Stimulated activated CD4-positive, alpha-beta T cell treated with anti-CD3 and anti-CD28 coated beads, Interleukin-1b, Interleukin-23, amount 100 ng/mL, for 48 hours (primary cell): ENCODE measurements at regions not wholly inside any gene's neighbourhood (a gene's known extent, or its start where the extent isn't known, plus 50 kb on each side); places are given as distances from the start of the nearest gene placed in this dataset.

Experiments used
- DNase-seq: peaks from one replicate; pipeline ENCODE4 v3.0.0-alpha.2; 2020

- no peak for DNase-seq
These were observed 90.6 kb upstream of the PPP2R2D start for GRCh38 chr10:131810036-131810804.

- no peak for DNase-seq
These were observed 89.8 kb upstream of the PPP2R2D start for GRCh38 chr10:131810805-131811629.

GRCh38 chr10:131811630-131812403 is 89.0 kb upstream of the PPP2R2D start:
- no peak for DNase-seq

GRCh38 chr10:131812736-131813604 is 87.8 kb upstream of the PPP2R2D start:
- no peak for DNase-seq

GRCh38 chr10:131814567-131815265 is 86.1 kb upstream of the PPP2R2D start:
- DNase-seq = no peak

- no peak for DNase-seq
These were observed 85.3 kb upstream of the PPP2R2D start for GRCh38 chr10:131815266-131816156.

GRCh38 chr10:131816157-131816775 is 84.5 kb upstream of the PPP2R2D start:
- no peak for DNase-seq

- DNase-seq = no peak
These were observed 83.7 kb upstream of the PPP2R2D start for GRCh38 chr10:131816941-131817700.

- no peak for DNase-seq
These were observed 82.8 kb upstream of the PPP2R2D start for GRCh38 chr10:131817866-131818509.

GRCh38 chr10:131818510-131819234 is 82.1 kb upstream of the PPP2R2D start:
- DNase-seq = no peak

- DNase-seq = no peak
These were observed 81.4 kb upstream of the PPP2R2D start for GRCh38 chr10:131819241-131820072.

- DNase-seq = no peak
These were observed 80.2 kb upstream of the PPP2R2D start for GRCh38 chr10:131820626-131821025.

GRCh38 chr10:131821378-131822012 is 79.3 kb upstream of the PPP2R2D start:
- no peak for DNase-seq

GRCh38 chr10:131822013-131822691 is 78.7 kb upstream of the PPP2R2D start:
- no peak for DNase-seq

- DNase-seq = no peak
These were observed 78.0 kb upstream of the PPP2R2D start for GRCh38 chr10:131822692-131823245.
